Liver (tissue), 8 donors: ENCODE measurements at regions not wholly inside any gene's neighbourhood (a gene's known extent, or its start where the extent isn't known, plus 50 kb on each side); places are given as distances from the start of the nearest gene placed in this dataset.

Source experiments
- DNase-seq: peaks from one replicate; pipeline ENCODE4 v3.0.0-alpha.2; 2017; ENCODE audit warnings: low spot score
- H3K27ac ChIP-seq, 2 donors: one replicate each; pipeline ENCODE4 v1.7.0; 2013; ENCODE audit warnings: inconsistent platforms in 2 of 2, low read length in 2 of 2, control low read depth in 1 of 2, low read depth in 1 of 2, mild to moderate bottlenecking in 1 of 2
- H3K27me3 ChIP-seq, 4 donors: one replicate each; pipeline versions ENCODE4 v1.6.1 to v1.7.0; 2013; ENCODE audit warnings: low read length in 3 of 4, inconsistent platforms in 1 of 4, mild to moderate bottlenecking in 1 of 4, moderate library complexity in 1 of 4; ENCODE audit not compliant: control insufficient read depth in 4 of 4, insufficient read depth in 4 of 4
- H3K36me3 ChIP-seq, 4 donors: one replicate each; pipeline versions ENCODE4 v1.6.1 to v1.7.0; 2013; ENCODE audit warnings: low read length in 3 of 4, mild to moderate bottlenecking in 3 of 4, low read depth in 1 of 4, moderate library complexity in 1 of 4; ENCODE audit not compliant: control insufficient read depth in 4 of 4, insufficient read depth in 3 of 4
- H3K4me1 ChIP-seq, 4 donors: one replicate each; pipeline versions ENCODE4 v1.6.1 to v1.7.0; 2013; ENCODE audit warnings: low read length in 3 of 4, mild to moderate bottlenecking in 3 of 4, moderate library complexity in 1 of 4; ENCODE audit not compliant: control insufficient read depth in 4 of 4, insufficient read depth in 4 of 4
- H3K4me3 ChIP-seq, 3 donors: one replicate each; pipeline versions ENCODE4 v1.6.1 to v1.7.0; 2013; ENCODE audit warnings: low read length in 3 of 3, control low read depth in 1 of 3, low read depth in 1 of 3, mild to moderate bottlenecking in 1 of 3
- H3K9ac ChIP-seq, 2 donors: one replicate each; pipeline ENCODE4 v1.7.0; 2013; ENCODE audit warnings: low read length in 2 of 2, mild to moderate bottlenecking in 2 of 2, moderate library complexity in 2 of 2, control low read depth in 1 of 2, low read depth in 1 of 2
- H3K9me3 ChIP-seq, 4 donors: one replicate each; pipeline versions ENCODE4 v1.6.1 to v1.7.0; 2013; ENCODE audit warnings: low read length in 3 of 4; ENCODE audit not compliant: control insufficient read depth in 4 of 4
- ATF3 ChIP-seq: IDR thresholded peaks from 2 replicates; pipeline ENCODE4 v1.6.1; 2016; ENCODE audit warnings: antibody characterized with exemption
- CTCF ChIP-seq: fragments of 150-350 bp; IDR thresholded peaks from 2 replicates; pipeline ENCODE4 v1.5.1; 2017; ENCODE audit warnings: improper control_type of control experiment, low read depth, low read length; ENCODE audit not compliant: missing input control
- EGR1 ChIP-seq, 2 donors: IDR thresholded peaks; 2 replicates each; pipeline ENCODE4 v1.6.1; 2016 to 2018; ENCODE audit warnings: antibody characterized with exemption in 2 of 2, low read depth in 2 of 2
- FOXA1 ChIP-seq: IDR thresholded peaks from 2 replicates; pipeline ENCODE4 v1.6.1; 2016; ENCODE audit warnings: antibody characterized with exemption
- FOXA2 ChIP-seq: IDR thresholded peaks from 2 replicates; pipeline ENCODE4 v1.6.1; 2016; ENCODE audit warnings: antibody characterized with exemption
- GABPA ChIP-seq, 2 donors: IDR thresholded peaks in 1 of 2; conservative IDR thresholded peaks in 1 of 2; 2 replicates each; pipeline ENCODE4 v1.6.1; 2016; ENCODE audit warnings: antibody characterized with exemption in 2 of 2, mild to moderate bottlenecking in 1 of 2, moderate library complexity in 1 of 2
- HNF4A ChIP-seq, 2 donors: conservative IDR thresholded peaks; 2 replicates each; pipeline ENCODE4 v1.6.1; 2016; ENCODE audit warnings: antibody characterized with exemption in 2 of 2, mild to moderate bottlenecking in 2 of 2
- HNF4G ChIP-seq: IDR thresholded peaks from 2 replicates; pipeline ENCODE4 v1.6.1; 2016; ENCODE audit warnings: antibody characterized with exemption
- JUND ChIP-seq, 2 donors: IDR thresholded peaks; 2 replicates each; pipeline ENCODE4 v1.6.1; 2016; ENCODE audit warnings: antibody characterized with exemption in 2 of 2
- MAX ChIP-seq: IDR thresholded peaks from 2 replicates; pipeline ENCODE4 v1.6.1; 2016; ENCODE audit warnings: antibody characterized with exemption
- NR2F2 ChIP-seq: IDR thresholded peaks from 2 replicates; pipeline ENCODE4 v1.6.1; 2016; ENCODE audit warnings: antibody characterized with exemption
- RAD21 ChIP-seq, 2 donors: IDR thresholded peaks; 2 replicates each; pipeline ENCODE4 v1.6.1; 2016; ENCODE audit warnings: antibody characterized with exemption in 2 of 2, mild to moderate bottlenecking in 2 of 2
- REST ChIP-seq: IDR thresholded peaks from 2 replicates; pipeline ENCODE4 v1.6.1; 2016; ENCODE audit warnings: antibody characterized with exemption, mild to moderate bottlenecking
- RXRA ChIP-seq, 2 donors: IDR thresholded peaks; 2 replicates each; pipeline ENCODE4 v1.6.1; 2017 to 2018; ENCODE audit warnings: antibody characterized with exemption in 2 of 2, mild to moderate bottlenecking in 1 of 2
- SP1 ChIP-seq: IDR thresholded peaks from 2 replicates; pipeline ENCODE4 v1.6.1; 2018; ENCODE audit warnings: antibody characterized with exemption, mild to moderate bottlenecking
- TAF1 ChIP-seq: conservative IDR thresholded peaks from 2 replicates; pipeline ENCODE4 v1.6.1; 2016; ENCODE audit warnings: antibody characterized with exemption, mild to moderate bottlenecking
- YY1 ChIP-seq: IDR thresholded peaks from 2 replicates; pipeline ENCODE4 v1.6.1; 2016; ENCODE audit warnings: antibody characterized with exemption, mild to moderate bottlenecking
- ZBTB33 ChIP-seq: IDR thresholded peaks from 2 replicates; pipeline ENCODE4 v1.6.1; 2016; ENCODE audit warnings: antibody characterized with exemption
- WGBS: extraction: QIAGEN DNeasy Blood & Tissue Kit; methylation state at CpG from one replicate; pipeline ENCODE4 v1.1.7; 2013; 5-methylcytosine and 5-hydroxymethylcytosine counted together
- donor health status: healthy.
- donor health status: healthy.
- donor health status: healthy.
- donor health status: healthy.
- donor health status: healthy.

- TF ChIP-seq TAF1, result no peak
- no peak for TF ChIP-seq ZBTB33
- no peak for TF ChIP-seq FOXA1
- TF ChIP-seq FOXA2, result no peak
- no peak for TF ChIP-seq HNF4G
- no peak for TF ChIP-seq GABPA (IDR thresholded peaks at IDR 0.05 in 1 of 2, conservative IDR thresholded peaks at IDR 0.05 in 1 of 2)
- TF ChIP-seq NR2F2, result no peak
- no peak for TF ChIP-seq EGR1 (IDR thresholded peaks at IDR 0.05; ENCODE audit: low read depth in 2 of 2)
- no peak for TF ChIP-seq YY1
- no peak for TF ChIP-seq SP1
- no peak for TF ChIP-seq ATF3
- no peak for TF ChIP-seq RXRA (IDR thresholded peaks at IDR 0.05)
- TF ChIP-seq HNF4A (conservative IDR thresholded peaks at IDR 0.05), result no peak
- no peak for TF ChIP-seq RAD21 (IDR thresholded peaks at IDR 0.05)
- TF ChIP-seq MAX, result no peak
- no peak for TF ChIP-seq JUND (IDR thresholded peaks at IDR 0.05)
- no peak for TF ChIP-seq REST
- no peak for TF ChIP-seq CTCF
- Histone ChIP-seq H3K27me3 (no peaks in the 10 kb centered on the region), H3K4me3 (no peak overlapping the region), H3K27ac (no peak overlapping the region), H3K36me3 (no peaks in the 10 kb centered on the region), H3K9ac (no peak overlapping the region), H3K9me3 (peaks cover 0 to 5% (median under 1%) of the 10 kb centered on the region in 4 donors), H3K4me1 (no peaks in the 10 kb centered on the region)
- no peak for DNase-seq
- 90% methylated on average over 2 of the region's 2 CpGs for WGBS
Measured at GRCh38 chr2:121142452-121142851, 142.6 kb downstream of the TFCP2L1 start.

GRCh38 chr2:121144111-121144510 lies 140.9 kb downstream of the TFCP2L1 start:
- H3K9ac ChIP-seq, result no peak overlapping the region
- DNase-seq, result no peak
- H3K36me3 ChIP-seq, result no peaks in the 10 kb centered on the region
- no peak overlapping the region for H3K27ac ChIP-seq
- H3K27me3 ChIP-seq, result no peaks in the 10 kb centered on the region
- WGBS, result 86% methylated on average over 7 of the region's 7 CpGs
- no peak overlapping the region for H3K4me3 ChIP-seq
- H3K9me3 ChIP-seq, result peaks cover 0 to 5% (median under 1%) of the 10 kb centered on the region in 4 donors
- no peaks in the 10 kb centered on the region for H3K4me1 ChIP-seq
- TF ChIP-seq ZBTB33, result no peak
- no peak for TF ChIP-seq FOXA1
- no peak for TF ChIP-seq FOXA2
- TF ChIP-seq HNF4G, result no peak
- no peak for TF ChIP-seq GABPA (IDR thresholded peaks at IDR 0.05 in 1 of 2, conservative IDR thresholded peaks at IDR 0.05 in 1 of 2)
- TF ChIP-seq TAF1, result no peak
- no peak for TF ChIP-seq ATF3
- TF ChIP-seq HNF4A (conservative IDR thresholded peaks at IDR 0.05), result no peak
- no peak for TF ChIP-seq CTCF
